Adrenal gland (tissue), 9 donors: ENCODE measurements at regions not wholly inside any gene's neighbourhood (a gene's known extent, or its start where the extent isn't known, plus 50 kb on each side); places are given as distances from the start of the nearest gene placed in this dataset.
"Not testable (repeated sequence)": the region's sequence is repeated elsewhere in the genome, so short reads cannot be mapped to it uniquely, and the experiment has no call there.

ENCODE experiments used
- DNase-seq, 7 donors: peaks; one replicate each; pipeline ENCODE4 v3.0.0-alpha.2; 2019 to 2020
- H3K27ac ChIP-seq, 5 donors: fragments of 200-600 bp; sonication (generic) in 4 of 5; 1 replicate in 3 of 5; 2 replicates in 2 of 5; pipeline versions ENCODE4 v1.5.1 to v1.8.0; 2016 to 2020; ENCODE audit warnings: mild to moderate bottlenecking in 1 of 5
- H3K27me3 ChIP-seq: fragments of 200-600 bp; 2 replicates; pipeline ENCODE4 v1.8.0; 2021
- H3K36me3 ChIP-seq, 2 donors: fragments of 200-600 bp; replicated peaks in 1 of 2; 1 replicate in 1 of 2; 2 replicates in 1 of 2; pipeline versions ENCODE4 v1.5.1 to v1.8.0; 2018 to 2022
- H3K4me1 ChIP-seq, 2 donors: fragments of 200-600 bp; replicated peaks in 1 of 2; 1 replicate in 1 of 2; 2 replicates in 1 of 2; pipeline versions ENCODE4 v1.5.1 to v1.8.0; 2018 to 2021
- H3K4me3 ChIP-seq, 4 donors: fragments of 200-600 bp; sonication (generic) in 3 of 4; one replicate each; pipeline ENCODE4 v1.5.1; 2016 to 2018
- H3K9me3 ChIP-seq, 3 donors: fragments of 200-600 bp; sonication (generic) in 1 of 3; replicated peaks in 1 of 3; 1 replicate in 2 of 3; 2 replicates in 1 of 3; pipeline versions ENCODE4 v1.5.1 to v1.8.0; 2016 to 2021
- CTCF ChIP-seq, 6 experiments: fragments of 450-650 bp in 4 of 6; fragments of 200-600 bp in 2 of 6; sonication (generic) in 1 of 6; IDR thresholded peaks; 1 replicate in 5 of 6; 2 replicates in 1 of 6; pipeline versions ENCODE4 v1.5.1 to v1.8.0; 2016 to 2021; ENCODE audit warnings: antibody characterized with exemption in 6 of 6, mild to moderate bottlenecking in 2 of 6, moderate library complexity in 1 of 6
- POLR2A ChIP-seq, 2 donors: fragments of 450-650 bp; IDR thresholded peaks; one replicate each; pipeline ENCODE4 v1.6.1; 2017; ENCODE audit warnings: antibody characterized with exemption in 2 of 2, mild to moderate bottlenecking in 2 of 2, moderate library complexity in 1 of 2
- WGBS, 4 donors: extraction: QIAGEN DNeasy Blood & Tissue Kit in 2 of 4; methylation state at CpG; one replicate each; pipeline versions ENCODE4 v1.1.5 to v1.1.7; 2013 to 2017; 5-methylcytosine and 5-hydroxymethylcytosine counted together
- intact Hi-C, 2 donors: fragments of 100-400 bp; cut with DNase I; formaldehyde crosslinking; loops; one replicate each; pipeline versions ENCODE4 v1.14.1 to v1.15.0; 2022 to 2023
- donor health status: healthy with polysubstance abuse.
- donor health status: Bipolar disorder and iron deficiency.
- donor health status: DM: yes; HTN: yes; CAD: no.
- donor health status: DM: no; HTN: no; CAD: no.
- donor health status: DM: no; HTN: no; CAD: no.

- 82 to 84% (median 83%) methylated on average over 7 to 15 of the region's 15 CpGs for WGBS, 4 donors
- intact Hi-C loops, H3K27ac ChIP-seq, H3K27me3 ChIP-seq, H3K4me1 ChIP-seq, H3K36me3 ChIP-seq, DNase-seq, H3K9me3 ChIP-seq, H3K4me3 ChIP-seq: not testable (repeated sequence)
Measured at GRCh38 chr4:67412153-67412712, 133.1 kb downstream of the CENPC start.

GRCh38 chr4:67403342-67403741 is 142.0 kb downstream of the CENPC start:
- H3K27me3 ChIP-seq: no peaks in the 10 kb centered on the region
- no peak overlapping the region for H3K27ac ChIP-seq
- no peaks in the 10 kb centered on the region for H3K36me3 ChIP-seq
- intact Hi-C loops: no loop called here
- H3K4me1 ChIP-seq: no peaks in the 10 kb centered on the region
- TF ChIP-seq POLR2A (IDR thresholded peaks at IDR 0.05) (no peak), CTCF (IDR thresholded peaks at IDR 0.05) (no peak)
- no peak for DNase-seq
- no peaks in the 10 kb centered on the region for H3K9me3 ChIP-seq
- H3K4me3 ChIP-seq: no peak overlapping the region

- no peaks in the 10 kb centered on the region for H3K27me3 ChIP-seq
- intact Hi-C loops: no loop called here
- 48 to 75% (median 60%) methylated on average over 1 of the region's 1 CpG for WGBS, 4 donors
- H3K36me3 ChIP-seq: no peaks in the 10 kb centered on the region
- no peak for DNase-seq
- H3K27ac ChIP-seq: no peak overlapping the region
- TF ChIP-seq CTCF (IDR thresholded peaks at IDR 0.05): no peak
- TF ChIP-seq POLR2A (IDR thresholded peaks at IDR 0.05): no peak
- no peaks in the 10 kb centered on the region for H3K4me1 ChIP-seq
- no peaks in the 10 kb centered on the region for H3K9me3 ChIP-seq
- no peak overlapping the region for H3K4me3 ChIP-seq
Measured at GRCh38 chr4:67401902-67402301, 143.4 kb downstream of the CENPC start.

- no peak for TF ChIP-seq CTCF (IDR thresholded peaks at IDR 0.05)
- TF ChIP-seq POLR2A (IDR thresholded peaks at IDR 0.05): no peak
- intact Hi-C loops: no loop called here
- no peaks in the 10 kb centered on the region for H3K27me3 ChIP-seq
- H3K9me3 ChIP-seq: no peaks in the 10 kb centered on the region
- no peak overlapping the region for H3K4me3 ChIP-seq
- no peak overlapping the region for H3K27ac ChIP-seq
- H3K4me1 ChIP-seq: no peaks in the 10 kb centered on the region
- DNase-seq: no peak
- no peaks in the 10 kb centered on the region for H3K36me3 ChIP-seq
Measured at GRCh38 chr4:67397931-67398330, 147.4 kb downstream of the CENPC start.

- no peaks in the 10 kb centered on the region for H3K27me3 ChIP-seq
- no peak for DNase-seq
- no peaks in the 10 kb centered on the region for H3K36me3 ChIP-seq
- H3K4me1 ChIP-seq: no peaks in the 10 kb centered on the region
- intact Hi-C loops: no loop called here
- WGBS, 4 donors: 71 to 73% (median 72%) methylated on average over 5 of the region's 5 CpGs
- no peak overlapping the region for H3K4me3 ChIP-seq
- H3K27ac ChIP-seq: no peak overlapping the region
- no peaks in the 10 kb centered on the region for H3K9me3 ChIP-seq
- TF ChIP-seq CTCF (IDR thresholded peaks at IDR 0.05) (no peak), POLR2A (IDR thresholded peaks at IDR 0.05) (no peak)
Measured at GRCh38 chr4:67397031-67397430, 148.3 kb downstream of the CENPC start.
